HG03439 (cell line): ENCODE measurements at regions not wholly inside any gene's neighbourhood (a gene's known extent, or its start where the extent isn't known, plus 50 kb on each side); places are given as distances from the start of the nearest gene placed in this dataset.

ENCODE experiments used
- ATAC-seq: cut with Tn5 transposase; IDR thresholded peaks from one replicate; pipeline ENCODE4 v1.9.1; 2021; ENCODE audit warnings: mild to moderate bottlenecking, moderate library complexity; ENCODE audit not compliant: unreplicated experiment

DNA sequence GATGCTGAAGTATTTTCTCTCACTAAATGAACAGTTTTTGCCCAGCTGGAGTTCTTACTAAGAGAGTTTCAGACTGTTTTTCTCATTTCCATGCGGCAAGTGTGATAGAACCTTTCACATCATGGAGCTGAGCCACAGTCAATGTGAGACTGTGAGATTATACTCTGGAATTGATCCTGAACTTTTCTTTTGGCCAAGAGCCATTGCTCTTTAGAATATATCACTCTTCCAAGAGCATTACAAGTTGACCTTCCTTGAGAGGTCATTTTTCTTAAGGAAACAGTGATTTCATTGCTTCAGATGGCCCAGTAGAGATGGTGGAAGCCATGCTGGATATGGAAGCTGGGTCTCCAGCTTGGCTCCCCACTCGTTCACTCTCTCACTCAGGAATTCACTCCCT, 212.9 kb upstream of the UMPS start:
- ATAC-seq, result no peak

DNA sequence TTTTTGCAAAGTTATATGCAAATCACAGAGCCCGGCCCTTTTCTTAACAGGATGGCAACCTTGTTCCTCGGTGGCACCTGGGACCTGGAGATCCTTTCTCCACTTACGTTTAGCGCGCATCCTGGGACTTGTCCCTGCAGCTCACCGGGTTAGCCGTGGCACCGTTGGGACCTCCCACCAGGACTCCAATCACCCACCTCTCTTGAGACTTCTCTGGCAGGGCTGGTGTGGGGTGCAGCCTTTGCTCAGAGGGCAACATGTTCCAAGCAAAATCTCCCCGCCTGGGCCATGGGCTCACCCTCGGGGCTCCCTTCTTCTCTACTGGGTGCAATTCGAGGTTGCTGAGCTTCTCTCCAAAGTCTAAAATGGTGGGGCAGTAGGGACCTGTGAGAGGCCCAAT, 211.9 kb upstream of the UMPS start:
- no peak for ATAC-seq

DNA sequence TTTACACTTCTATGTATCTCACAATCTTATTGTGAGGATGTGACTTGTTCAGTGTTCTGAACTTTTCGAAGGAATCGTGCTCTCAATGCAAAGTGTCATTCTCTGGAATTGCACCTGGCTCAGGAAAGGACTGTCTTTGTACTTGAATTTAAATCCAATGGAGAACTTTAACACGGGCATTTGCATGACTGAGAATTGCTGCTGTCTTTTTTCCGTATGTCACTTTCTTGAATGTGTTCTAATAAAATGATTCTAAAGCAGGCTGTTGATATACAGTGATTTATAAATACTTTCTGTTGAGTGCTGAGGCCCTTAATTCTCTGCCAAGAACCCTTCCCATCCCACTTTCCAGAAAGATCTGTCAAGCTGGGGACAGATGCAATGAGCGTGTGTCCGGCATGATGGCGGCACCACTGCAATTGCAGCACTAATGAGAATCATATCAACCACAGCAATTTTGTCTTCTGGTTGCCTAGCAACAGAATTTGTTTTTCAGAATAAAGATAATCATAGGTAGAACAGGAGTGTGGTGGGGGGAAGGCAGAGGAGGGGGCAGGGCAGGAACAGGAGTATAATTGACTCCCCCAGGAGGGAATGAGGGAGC, 210.6 kb upstream of the UMPS start:
- no peak for ATAC-seq

DNA sequence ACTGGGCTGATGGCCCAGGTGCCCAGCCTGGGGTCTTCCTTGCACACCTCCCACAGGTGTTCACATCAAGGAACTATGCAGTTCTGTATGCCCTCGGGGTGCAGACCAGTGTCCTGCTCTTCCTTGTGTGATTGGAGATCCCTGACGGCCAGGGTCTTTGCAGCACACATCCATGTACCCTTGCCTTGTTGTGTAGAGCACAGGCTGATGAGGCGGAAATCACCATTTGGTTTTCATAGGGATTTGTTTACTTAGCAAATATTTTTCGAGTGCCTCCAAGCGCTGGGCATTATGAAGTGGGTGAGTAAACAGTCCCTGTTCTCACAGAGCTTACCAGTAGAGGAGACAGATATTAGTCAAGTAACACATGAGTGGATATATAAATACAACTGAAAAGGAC, 209.3 kb upstream of the UMPS start:
- ATAC-seq, result no peak

DNA sequence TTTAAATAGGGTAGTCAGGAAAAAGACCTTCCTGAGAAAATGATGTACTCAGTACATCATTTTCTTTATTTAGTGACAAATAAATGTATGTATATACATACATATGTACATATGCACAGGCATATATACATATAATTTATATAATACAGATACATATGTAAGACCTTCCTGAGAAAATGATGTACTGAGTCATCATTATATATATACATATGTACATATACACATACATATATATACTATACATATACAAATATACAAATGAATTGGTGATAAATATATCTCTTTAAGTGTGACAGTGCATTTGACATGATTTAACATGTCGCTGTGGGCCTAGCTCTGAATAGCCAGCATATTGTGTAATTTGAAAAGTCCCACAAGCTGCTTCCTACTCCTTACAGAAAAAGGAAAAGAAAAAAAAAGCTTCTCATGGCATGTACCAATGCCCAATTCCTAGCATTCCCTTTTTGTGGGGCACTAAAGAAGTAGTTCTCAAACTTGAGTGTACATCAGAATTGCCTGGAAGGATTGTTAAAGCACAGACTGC, 208.1 kb upstream of the UMPS start:
- no peak for ATAC-seq

DNA sequence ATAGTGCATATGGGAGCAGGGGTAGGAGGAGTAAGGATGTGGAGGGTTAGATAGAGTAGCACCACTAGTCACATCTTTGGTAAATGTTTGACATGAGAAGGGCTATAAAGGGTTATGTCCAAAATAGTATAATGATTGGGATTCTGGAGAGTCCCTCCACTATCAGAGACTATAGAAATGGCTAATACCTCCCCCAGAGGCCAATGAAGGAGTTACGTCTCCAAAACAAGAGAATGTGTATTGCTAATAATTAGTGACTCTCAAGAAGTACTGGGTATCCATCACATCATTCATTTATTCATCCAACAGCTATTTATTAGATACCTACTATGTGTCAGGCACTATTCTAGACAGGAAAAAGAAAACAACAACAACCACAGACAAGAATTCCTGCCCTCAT, 203.7 kb upstream of the UMPS start:
- no peak for ATAC-seq

DNA sequence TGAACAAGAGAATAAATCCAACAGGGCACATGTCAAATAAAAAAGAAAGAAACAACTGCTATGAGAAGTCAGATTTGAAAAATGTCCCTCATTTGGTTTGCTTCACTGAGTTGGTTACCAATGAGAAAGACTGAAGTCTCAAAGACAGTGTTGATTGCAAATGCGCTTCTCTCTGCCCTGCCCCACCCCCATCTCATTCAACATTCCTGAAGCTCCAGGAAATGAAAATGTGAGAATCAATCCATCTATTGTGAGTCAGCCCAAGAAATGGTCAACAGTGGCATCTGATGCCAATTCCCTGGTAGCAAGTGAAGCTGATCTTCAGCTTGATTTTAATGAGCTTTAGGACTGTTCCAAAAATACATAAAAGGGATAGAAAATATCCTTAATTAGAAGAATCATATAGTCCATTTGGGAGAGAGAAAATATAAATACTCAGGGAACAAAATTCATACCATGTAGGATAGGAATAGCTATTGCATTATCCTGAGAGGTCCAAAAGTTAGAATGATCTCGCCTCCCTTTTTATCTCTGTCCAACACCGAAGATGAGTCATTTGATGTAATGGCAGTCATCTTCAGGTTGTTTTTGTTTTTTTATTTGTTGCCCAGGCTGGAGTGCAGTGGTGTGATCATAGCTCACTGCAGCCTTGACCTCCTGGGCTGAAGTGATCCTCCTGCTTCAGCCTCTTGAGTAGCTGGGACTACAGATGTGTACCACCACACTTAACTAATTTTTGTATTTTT, 200.3 kb upstream of the UMPS start:
- no peak for ATAC-seq

DNA sequence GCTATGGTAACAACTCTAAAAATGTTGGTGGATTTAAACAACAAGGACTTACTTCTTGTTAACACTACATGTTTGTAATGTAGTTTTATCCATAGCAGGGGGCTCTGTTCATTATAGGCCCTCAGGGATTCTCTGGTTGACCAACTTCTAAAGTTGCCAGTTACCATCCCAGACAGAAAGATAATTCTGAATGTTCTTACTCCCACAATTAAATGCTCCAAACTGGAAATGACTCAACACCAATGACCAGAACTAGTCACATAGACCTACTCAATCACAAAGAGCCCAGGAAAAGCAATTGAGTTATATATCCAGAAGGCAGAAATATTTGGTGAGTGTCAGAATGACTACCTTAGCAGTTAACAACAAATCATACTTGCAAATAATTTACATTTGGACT, 199.3 kb upstream of the UMPS start:
- ATAC-seq, result no peak

DNA sequence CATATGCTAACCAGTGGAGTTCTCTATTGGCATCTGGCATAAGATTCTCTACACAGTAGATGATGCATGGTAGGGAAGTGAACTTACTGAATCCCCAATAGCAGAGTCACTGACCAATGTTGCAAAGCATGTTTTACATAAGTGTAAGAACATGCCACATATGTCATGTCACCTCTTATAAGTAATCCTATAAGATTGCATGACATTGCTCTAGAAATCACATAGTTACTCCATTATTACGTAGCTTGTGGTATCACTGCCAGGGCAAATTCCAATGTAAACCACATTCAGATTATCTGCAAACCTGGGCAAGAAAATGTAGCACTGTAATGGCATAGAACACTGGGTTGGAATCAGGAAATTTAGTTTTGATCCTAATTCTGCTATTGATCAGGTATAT, 198.2 kb upstream of the UMPS start:
- no peak for ATAC-seq

DNA sequence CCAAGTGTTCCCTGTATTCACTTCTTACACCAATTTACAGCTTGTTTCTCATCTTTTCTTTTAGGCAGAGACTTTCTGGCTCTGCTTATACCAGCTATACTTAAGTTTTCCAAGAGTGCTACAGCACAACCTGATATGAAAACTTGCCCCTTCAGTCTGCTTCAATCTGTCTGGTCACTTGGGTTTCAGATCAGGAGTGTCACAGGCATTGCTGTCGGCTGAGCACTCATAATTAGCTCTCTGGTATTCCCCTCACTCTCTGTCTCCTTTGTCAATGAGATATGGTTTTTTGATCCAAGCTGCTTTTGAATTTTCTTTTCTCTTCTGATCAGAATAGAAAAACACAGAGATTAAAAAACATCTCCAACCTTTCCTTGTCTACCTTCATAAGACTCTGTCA, 194.9 kb upstream of the UMPS start:
- ATAC-seq, result no peak

DNA sequence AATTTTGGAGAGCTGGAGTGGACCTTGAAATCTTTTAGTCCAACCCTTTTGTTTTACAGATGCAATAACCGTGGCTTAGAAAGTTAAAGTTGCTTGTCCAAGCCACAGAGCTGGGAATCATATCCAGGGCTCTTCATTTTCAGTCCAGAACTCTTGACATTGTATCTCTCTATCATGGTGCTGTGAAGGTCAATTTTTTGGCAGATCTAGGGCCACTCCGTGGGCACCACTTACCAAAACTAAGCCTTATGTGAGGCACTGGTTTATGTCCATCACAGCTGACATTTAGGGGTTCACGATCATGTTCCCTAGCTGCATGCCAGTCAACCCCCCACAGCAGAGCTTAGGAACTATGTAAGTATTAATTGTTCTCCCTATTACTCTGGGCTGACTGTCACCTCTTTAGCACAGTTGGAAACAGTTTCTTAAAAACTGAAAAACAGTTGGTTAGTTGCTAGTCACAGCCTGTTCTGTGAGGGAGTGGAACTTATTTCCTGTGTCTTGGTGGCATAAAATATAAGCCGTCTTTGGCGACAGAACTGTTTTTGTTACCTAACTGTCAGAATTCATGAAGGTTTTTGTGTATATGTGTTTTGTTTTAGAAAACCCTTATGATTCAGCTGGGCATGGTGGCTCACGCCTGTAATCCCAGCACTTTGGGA, 189.6 kb upstream of the UMPS start:
- ATAC-seq, result no peak

DNA sequence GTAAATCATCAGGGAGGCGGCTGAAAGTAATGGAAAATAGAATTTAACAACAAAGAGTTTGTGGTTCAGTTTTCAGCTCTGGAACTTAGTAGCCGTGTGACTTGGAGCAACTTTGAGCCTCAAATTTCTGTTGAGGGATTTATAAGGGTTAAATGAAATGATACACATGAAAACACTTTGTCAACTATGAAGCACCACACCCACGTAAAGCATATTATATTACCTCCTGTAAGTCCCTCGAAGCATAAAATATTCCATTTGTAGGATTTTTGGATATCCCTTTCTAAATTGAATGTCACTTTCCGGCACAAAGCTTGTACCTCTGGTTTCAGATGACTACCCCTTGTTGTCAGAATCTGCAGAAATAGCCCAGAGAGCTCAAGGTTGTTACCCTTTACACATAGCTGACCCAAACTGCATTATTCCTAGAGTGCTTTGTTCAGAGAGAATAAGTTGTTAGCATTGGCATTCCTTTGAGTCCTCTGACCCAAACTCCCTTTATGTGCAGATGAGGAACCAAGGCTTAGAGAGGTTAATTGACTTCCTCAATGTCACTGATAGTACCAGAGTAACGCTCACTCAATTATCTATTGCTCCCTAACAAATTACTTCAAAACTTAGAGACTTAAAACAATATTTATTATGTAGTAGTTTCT, 187.9 kb upstream of the UMPS start:
- no peak for ATAC-seq

DNA sequence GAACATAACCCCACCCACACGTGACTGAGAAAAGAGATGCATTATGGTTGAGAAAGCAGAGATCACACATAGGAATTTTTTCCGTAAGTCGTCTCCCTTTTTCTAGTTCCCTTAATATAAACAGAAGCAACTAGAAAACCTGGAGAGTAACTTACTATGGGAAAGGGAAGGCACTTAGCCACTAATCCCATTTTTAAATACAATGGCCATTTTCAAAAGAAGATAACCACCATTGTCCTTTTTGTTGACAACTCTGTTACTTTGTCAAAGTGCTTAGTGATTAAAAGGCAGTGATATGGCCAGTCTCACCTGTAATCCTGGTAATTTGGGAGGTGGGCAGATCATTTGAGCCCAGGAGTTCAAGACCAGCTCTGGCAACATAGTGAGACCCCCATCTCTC, 184.4 kb upstream of the UMPS start:
- no peak for ATAC-seq

DNA sequence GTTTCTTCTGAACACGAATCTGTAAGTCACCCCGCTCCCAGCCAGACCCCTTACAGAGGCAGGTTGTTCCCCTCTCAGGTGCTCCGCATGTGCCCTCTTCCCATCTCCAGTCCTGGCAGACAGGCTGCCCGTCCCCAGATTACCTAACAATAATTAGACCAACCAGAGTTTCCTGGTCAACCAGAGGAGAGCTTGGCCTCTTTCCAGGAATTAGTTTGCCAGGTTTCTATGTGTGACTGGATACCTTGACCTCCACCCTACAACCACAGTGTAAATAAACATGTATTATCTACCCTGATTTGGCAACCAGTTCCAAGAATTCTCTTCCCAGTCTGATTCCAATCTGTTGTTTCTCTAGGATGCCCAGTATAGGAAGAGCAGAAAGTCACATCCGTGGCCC, 178.0 kb upstream of the UMPS start:
- no peak for ATAC-seq

DNA sequence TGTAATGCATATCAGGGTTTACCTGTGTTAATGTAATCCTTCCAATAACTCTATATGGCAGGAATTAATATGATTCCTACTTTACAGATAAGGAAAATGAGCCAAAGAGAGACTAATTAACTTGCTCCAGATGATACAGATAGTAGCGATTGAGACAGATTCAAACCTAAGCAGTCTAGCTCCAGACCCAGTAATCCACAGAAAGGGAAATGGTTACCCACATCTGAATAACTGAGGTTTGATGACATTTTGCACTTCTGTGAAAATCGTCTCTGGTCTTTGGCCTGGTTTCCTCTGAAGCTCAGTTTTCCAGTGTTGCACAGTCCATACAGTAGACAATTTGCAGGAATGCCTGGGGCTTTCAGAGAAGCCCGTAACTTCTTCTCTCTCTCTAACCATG, 177.1 kb upstream of the UMPS start:
- ATAC-seq, result no peak

DNA sequence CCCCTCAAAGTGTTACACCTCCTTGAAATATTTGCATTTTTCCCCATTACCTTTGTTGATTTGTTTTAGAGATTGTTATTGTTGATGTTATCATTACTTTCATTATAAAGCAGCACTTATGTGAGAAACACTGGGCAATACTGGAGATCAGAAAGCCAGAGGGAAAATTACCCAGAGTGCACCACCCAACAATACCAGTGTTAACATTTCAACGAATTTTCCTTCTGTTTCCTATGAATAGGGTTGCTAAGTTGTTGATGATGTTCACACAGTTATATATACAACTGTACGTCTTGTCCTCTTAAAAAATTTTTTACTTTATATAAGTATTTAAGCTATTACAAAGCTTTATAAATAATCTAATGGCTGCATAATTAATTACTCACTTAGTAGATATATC, 173.6 kb upstream of the UMPS start:
- no peak for ATAC-seq

DNA sequence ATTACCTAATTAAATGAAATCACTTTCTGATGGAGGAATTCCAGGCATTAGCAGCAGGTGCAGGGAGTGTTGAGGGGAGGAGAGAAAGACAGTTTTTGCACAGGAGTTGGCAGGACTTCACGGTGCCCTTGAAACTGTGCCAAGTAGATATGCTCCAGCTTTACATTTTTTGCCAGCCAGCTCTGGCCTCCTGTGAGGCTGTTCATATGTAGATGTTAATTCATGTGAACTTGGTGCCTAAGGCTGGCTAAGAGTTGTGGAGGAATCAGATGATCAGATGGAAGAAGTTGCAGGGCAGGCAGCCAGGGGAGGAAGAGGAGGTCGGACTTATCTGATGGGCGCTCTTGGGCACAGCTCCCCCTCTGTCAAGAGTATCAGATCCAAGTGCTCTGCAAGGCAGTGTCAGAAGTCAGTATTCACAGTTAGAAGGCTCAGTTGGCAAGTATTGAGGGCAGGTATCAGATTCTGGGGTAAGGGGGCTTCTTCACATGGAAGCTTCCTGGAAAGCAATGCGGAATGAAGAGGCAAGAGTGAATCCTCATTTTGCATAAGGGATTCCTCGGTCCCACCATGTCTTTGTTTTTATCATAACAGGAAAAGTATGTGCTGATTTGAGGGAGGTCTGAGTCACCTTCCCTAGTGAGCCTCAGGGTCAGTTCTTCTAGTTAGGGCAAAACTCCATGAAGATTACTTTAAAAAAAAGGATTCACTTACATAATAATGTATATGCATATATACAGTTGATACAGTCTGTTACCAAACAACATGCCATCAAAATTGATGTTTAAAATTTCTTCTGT, 172.6 kb upstream of the UMPS start:
- ATAC-seq, result no peak

DNA sequence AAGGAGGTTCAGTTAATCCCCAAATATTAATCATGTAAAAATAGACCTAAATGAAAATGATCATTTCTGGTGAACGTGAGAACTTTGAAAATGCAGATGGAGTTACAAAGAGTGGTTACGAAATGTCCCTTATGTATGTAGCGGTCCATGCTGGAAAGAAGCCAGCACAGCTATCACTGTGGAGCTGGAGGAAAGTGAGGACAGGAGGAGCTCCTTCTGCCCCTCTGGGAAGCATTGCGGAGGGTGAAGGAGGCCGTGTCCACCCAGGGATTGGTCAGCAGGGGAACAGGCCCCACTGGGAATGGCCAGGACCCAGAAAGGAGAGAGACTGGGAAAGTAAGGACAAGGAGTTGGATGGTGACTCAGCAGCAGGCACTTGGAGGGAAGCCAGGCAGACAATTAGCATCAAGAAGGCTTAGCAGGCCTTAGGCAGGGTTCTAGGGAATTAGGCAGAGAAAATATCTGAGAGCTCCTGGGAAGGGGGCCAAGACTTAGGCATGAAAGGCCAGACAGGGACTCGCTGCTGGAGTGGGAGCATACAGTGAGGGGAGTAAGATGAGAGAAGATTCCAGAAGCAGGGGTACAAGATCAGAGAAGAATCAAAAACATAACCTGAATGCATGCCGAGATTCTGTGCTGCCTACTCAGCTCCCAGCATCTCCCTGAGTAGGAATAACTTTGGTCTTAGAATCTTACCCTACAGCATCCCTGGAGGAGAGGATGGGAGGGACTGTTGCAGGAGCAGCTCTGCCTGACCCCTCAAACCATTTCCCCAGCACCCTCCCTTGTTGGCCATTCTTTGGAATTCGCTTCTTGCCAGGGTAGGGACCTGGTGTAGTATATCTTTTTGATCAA, 171.0 kb upstream of the UMPS start:
- ATAC-seq, result no peak

DNA sequence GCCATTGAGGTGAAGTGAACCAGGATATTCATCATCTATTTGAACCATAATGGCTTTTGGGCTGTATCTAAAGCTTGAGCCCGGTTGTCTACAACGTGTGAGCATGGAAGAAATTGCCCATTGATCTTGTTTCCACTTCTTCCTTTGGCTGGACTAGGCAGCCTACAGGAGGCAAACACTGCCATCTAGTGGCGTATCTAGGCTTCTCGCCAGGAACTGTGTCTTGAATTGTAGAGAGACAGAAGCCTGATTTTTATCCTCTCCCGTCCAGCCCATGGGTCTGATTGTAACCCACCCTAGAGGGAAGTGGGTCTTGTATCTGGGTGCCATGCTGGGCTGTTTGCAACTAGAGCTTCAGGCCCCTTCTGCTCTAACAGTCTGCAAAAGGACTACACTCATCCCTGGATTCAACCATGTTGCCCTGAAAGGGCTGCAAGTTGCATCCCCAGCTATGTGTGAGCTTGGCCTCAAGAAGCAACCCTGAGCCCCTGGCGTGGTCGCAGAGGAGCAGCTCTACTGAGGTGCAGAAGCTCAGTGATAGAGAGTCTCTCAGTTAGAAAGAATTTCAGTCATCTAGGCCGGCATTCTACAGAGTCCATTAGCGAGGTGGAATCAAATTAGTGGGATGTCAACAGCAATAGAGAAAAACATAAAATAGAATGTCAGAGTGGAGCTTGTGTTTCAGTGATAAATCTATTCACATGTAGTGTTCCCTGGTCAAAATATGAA, 170.2 kb upstream of the UMPS start:
- no peak for ATAC-seq
